Sigmoid colon (tissue), 4 donors: ENCODE measurements at regions not wholly inside any gene's neighbourhood (a gene's known extent, or its start where the extent isn't known, plus 50 kb on each side); places are given as distances from the start of the nearest gene placed in this dataset.

Experiments used
- EP300 ChIP-seq, 4 donors: sonication (generic); formaldehyde crosslinking; IDR thresholded peaks; one replicate each; pipeline ENCODE4 v1.6.1; 2017; ENCODE audit warnings: antibody characterized with exemption in 4 of 4
- POLR2A ChIP-seq, 2 donors: fragments of 450-650 bp; IDR thresholded peaks; one replicate each; pipeline ENCODE4 v1.6.1; 2016; ENCODE audit warnings: antibody characterized with exemption in 2 of 2, mild to moderate bottlenecking in 2 of 2, moderate library complexity in 2 of 2

DNA sequence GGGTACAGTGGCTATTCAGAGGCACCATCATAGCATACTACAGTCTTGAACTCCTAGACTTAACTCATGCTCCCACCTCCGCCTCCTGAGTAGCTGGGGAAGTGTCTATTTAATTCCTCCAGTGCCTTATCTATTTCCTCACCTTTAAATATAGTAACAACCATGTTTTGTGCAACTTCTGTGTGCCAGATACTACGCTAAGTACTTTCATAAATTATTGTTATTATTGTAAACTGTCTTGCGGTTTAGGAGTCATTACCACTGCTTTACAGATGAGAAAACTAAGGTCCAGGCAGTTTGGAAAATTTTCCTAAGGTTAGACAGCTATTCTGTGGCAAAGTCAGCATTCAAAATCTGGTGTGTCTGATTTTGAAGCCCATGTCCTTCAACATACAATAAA is 359.1 kb upstream of the XYLT1 start:
- TF ChIP-seq POLR2A (IDR thresholded peaks at IDR 0.05) (no peak), EP300 (IDR thresholded peaks at IDR 0.05) (no peak)
